ENCODE measurements at regions not wholly inside any gene's neighbourhood (a gene's known extent, or its start where the extent isn't known, plus 50 kb on each side); places are given as distances from the start of the nearest gene placed in this dataset.

DNA sequence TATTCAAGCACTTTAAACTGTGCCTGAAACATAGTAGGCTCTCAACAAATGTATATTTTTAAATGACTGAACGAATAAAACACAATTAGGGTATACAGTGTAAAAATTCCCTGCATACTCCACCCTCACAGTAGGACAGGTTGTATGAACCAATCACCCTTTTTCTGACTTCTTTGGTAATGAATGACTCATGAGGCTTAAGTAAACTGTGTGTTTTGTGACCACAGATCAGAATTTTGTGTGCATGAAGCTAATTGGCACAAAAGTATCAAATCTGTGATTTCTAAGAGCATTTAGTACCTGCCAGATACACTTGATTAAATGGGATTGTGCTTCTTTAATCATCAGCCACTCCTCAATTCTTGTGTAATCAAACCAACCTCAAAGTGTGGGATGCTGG lies 109.9 kb upstream of the MAP4K3 start:
- H3K9me3 ChIP-seq, result no peaks in the 10 kb centered on the region
- no peaks in the 10 kb centered on the region for H3K36me3 ChIP-seq
- TF ChIP-seq POLR2AphosphoS5 (IDR thresholded peaks at IDR 0.05), result no peak
- TF ChIP-seq, protein P1, sequence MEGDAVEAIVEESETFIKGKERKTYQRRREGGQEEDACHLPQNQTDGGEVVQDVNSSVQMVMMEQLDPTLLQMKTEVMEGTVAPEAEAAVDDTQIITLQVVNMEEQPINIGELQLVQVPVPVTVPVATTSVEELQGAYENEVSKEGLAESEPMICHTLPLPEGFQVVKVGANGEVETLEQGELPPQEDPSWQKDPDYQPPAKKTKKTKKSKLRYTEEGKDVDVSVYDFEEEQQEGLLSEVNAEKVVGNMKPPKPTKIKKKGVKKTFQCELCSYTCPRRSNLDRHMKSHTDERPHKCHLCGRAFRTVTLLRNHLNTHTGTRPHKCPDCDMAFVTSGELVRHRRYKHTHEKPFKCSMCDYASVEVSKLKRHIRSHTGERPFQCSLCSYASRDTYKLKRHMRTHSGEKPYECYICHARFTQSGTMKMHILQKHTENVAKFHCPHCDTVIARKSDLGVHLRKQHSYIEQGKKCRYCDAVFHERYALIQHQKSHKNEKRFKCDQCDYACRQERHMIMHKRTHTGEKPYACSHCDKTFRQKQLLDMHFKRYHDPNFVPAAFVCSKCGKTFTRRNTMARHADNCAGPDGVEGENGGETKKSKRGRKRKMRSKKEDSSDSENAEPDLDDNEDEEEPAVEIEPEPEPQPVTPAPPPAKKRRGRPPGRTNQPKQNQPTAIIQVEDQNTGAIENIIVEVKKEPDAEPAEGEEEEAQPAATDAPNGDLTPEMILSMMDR (IDR thresholded peaks at IDR 0.05), result no peak
- TF ChIP-seq POLR2A (IDR thresholded peaks at IDR 0.05), result no peak
- no peak for TF ChIP-seq EP300 (IDR thresholded peaks at IDR 0.05)
- H3K4me3 ChIP-seq, result no peak overlapping the region
- no peak overlapping the region for H3K27ac ChIP-seq
- H3K27me3 ChIP-seq, result no peaks in the 10 kb centered on the region
- intact Hi-C loops (cut with DNase I; ENCODE audit: low total_unique reads), result no loop called here
- DNase-seq, result no peak
- WGBS, 5 donors, result 60 to 81% (median 77%) methylated on average over 1 of the region's 1 CpG
- H3K4me1 ChIP-seq, result peaks cover 0 to 27% (median 17%) of the 10 kb centered on the region in 4 donors

- DNase-seq, result no peak
- Histone ChIP-seq H3K27me3 (no peaks in the 10 kb centered on the region), H3K36me3 (no peaks in the 10 kb centered on the region), H3K9me3 (no peaks in the 10 kb centered on the region), H3K4me3 (no peak overlapping the region), H3K4me1 (peaks cover 0 to 27% (median 17%) of the 10 kb centered on the region in 4 donors), H3K27ac (no peak overlapping the region)
- intact Hi-C loops (cut with DNase I; ENCODE audit: low total_unique reads), result no loop called here
- TF ChIP-seq, protein P1 (IDR thresholded peaks at IDR 0.05), result no peak
- TF ChIP-seq POLR2AphosphoS5 (IDR thresholded peaks at IDR 0.05), result no peak
- no peak for TF ChIP-seq EP300 (IDR thresholded peaks at IDR 0.05)
- no peak for TF ChIP-seq POLR2A (IDR thresholded peaks at IDR 0.05)
- 90 to 94% (median 93%) methylated on average over 9 of the region's 9 CpGs for WGBS, 5 donors
Observed at GRCh38 chr2:39547811-39548719, 111.0 kb upstream of the MAP4K3 start.

GRCh38 chr2:39549000-39549399 lies 111.9 kb upstream of the MAP4K3 start:
- intact Hi-C loops (cut with DNase I; ENCODE audit: low total_unique reads), result no loop called here

GRCh38 chr2:39549718-39550464 lies 112.8 kb upstream of the MAP4K3 start:
- Histone ChIP-seq H3K9me3 (no peaks in the 10 kb centered on the region), H3K36me3 (no peaks in the 10 kb centered on the region), H3K27ac (peak overlapping the region in 2 of 5 donors; percentile 3 to 26), H3K4me1 (peaks cover 0 to 27% (median 17%) of the 10 kb centered on the region in 4 donors), H3K4me3 (no peak overlapping the region), H3K27me3 (no peaks in the 10 kb centered on the region)
- DNase-seq, result peak in 1 of 2 donors; percentile 27
- 74 to 80% (median 75%) methylated on average over 9 of the region's 9 CpGs for WGBS, 5 donors
- TF ChIP-seq, protein P1 (IDR thresholded peaks at IDR 0.05), result no peak
- TF ChIP-seq EP300 (IDR thresholded peaks at IDR 0.05), result no peak
- no peak for TF ChIP-seq POLR2AphosphoS5 (IDR thresholded peaks at IDR 0.05)
- no peak for TF ChIP-seq POLR2A (IDR thresholded peaks at IDR 0.05)
- intact Hi-C loops (cut with DNase I; ENCODE audit: low total_unique reads), result no loop called here

More at GRCh38 chr2:39549000-39549399, 111.9 kb upstream of the MAP4K3 start:
- H3K27ac ChIP-seq, result no peak overlapping the region
- H3K4me3 ChIP-seq, result no peak overlapping the region
- peaks cover 0 to 27% (median 17%) of the 10 kb centered on the region in 4 donors for H3K4me1 ChIP-seq
- WGBS, 5 donors, result 79 to 96% (median 93%) methylated on average over 1 of the region's 1 CpG
- no peak for DNase-seq
- TF ChIP-seq, protein P1 (IDR thresholded peaks at IDR 0.05), result no peak
- TF ChIP-seq EP300 (IDR thresholded peaks at IDR 0.05) (no peak), POLR2A (IDR thresholded peaks at IDR 0.05) (no peak), POLR2AphosphoS5 (IDR thresholded peaks at IDR 0.05) (no peak)
- H3K9me3 ChIP-seq, result no peaks in the 10 kb centered on the region
- H3K36me3 ChIP-seq, result no peaks in the 10 kb centered on the region
- H3K27me3 ChIP-seq, result no peaks in the 10 kb centered on the region

Measured in stomach (tissue), 8 donors.